OCI-LY7 (cell line): ENCODE measurements at regions not wholly inside any gene's neighbourhood (a gene's known extent, or its start where the extent isn't known, plus 50 kb on each side); places are given as distances from the start of the nearest gene placed in this dataset.

ENCODE experiments used
- BruUV-seq: library from RNA; stranded (reverse); fragments of 400-500 nt; replicated peaks from 2 replicates; lab custom pipeline; 2021; lab: Mats Ljungman, UMichigan
- CTCF ChIA-PET: fragments of 300-600 bp; sonication (Branson Sonifier 250); formaldehyde crosslinking; loops from one replicate; lab custom pipeline; 2022; ENCODE audit warnings: antibody characterized with exemption; ENCODE audit not compliant: unreplicated experiment; lab: Charles Lee
- POLR2A ChIA-PET: fragments of 300-600 bp; sonication (Branson Sonifier 250); formaldehyde crosslinking; loops from one replicate; lab custom pipeline; 2022; ENCODE audit warnings: antibody characterized with exemption; lab: Charles Lee
- DNase-seq: peaks from one replicate; pipeline ENCODE4 v3.0.0-alpha.2; 2015; ENCODE audit warnings: low spot score
- H2AFZ ChIP-seq: fragments of 200-600 bp; sonication (generic), shearing (Covaris generic); 2 replicates; pipeline ENCODE4 v1.6.1; 2014; ENCODE audit warnings: mild to moderate bottlenecking, antibody characterized with exemption, low read length, moderate library complexity
- H3K27ac ChIP-seq: fragments of 200-600 bp; sonication (generic); 2 replicates; pipeline ENCODE4 v1.5.1; 2014; ENCODE audit warnings: mixed run types, low read depth, mild to moderate bottlenecking, moderate library complexity, low read length, inconsistent platforms; ENCODE audit not compliant: poor library complexity, severe bottlenecking
- H3K36me3 ChIP-seq: fragments of 200-600 bp; sonication (generic); 2 replicates; pipeline ENCODE4 v1.6.1; 2014; ENCODE audit warnings: mild to moderate bottlenecking, antibody characterized with exemption, low read length, moderate library complexity, mixed read lengths; ENCODE audit not compliant: insufficient read depth
- H3K4me1 ChIP-seq: fragments of 200-600 bp; sonication (generic); 2 replicates; pipeline ENCODE4 v1.5.1; 2014; ENCODE audit warnings: mild to moderate bottlenecking, low read length; ENCODE audit not compliant: insufficient read depth, poor library complexity, severe bottlenecking
- H3K4me2 ChIP-seq: fragments of 200-600 bp; sonication (generic); 2 replicates; pipeline ENCODE4 v1.6.1; 2014; ENCODE audit warnings: mild to moderate bottlenecking, low read length
- H3K4me3 ChIP-seq: fragments of 200-600 bp; sonication (generic); 2 replicates; pipeline ENCODE4 v1.5.1; 2014; ENCODE audit warnings: mild to moderate bottlenecking, low read depth, low read length; ENCODE audit not compliant: poor library complexity, severe bottlenecking
- H3K79me2 ChIP-seq: fragments of 200-600 bp; sonication (generic); 2 replicates; pipeline ENCODE4 v1.6.1; 2016; ENCODE audit warnings: low read depth, mild to moderate bottlenecking, low read length, moderate library complexity, mixed read lengths; ENCODE audit not compliant: insufficient read depth
- H3K9me2 ChIP-seq: fragments of 200-600 bp; sonication (generic); 2 replicates; pipeline ENCODE4 v1.6.1; 2016; ENCODE audit warnings: mild to moderate bottlenecking, low read length, mixed read lengths; ENCODE audit not compliant: insufficient read depth
- H3K9me3 ChIP-seq: fragments of 200-600 bp; sonication (generic); 2 replicates; pipeline ENCODE4 v1.6.1; 2014; ENCODE audit warnings: mild to moderate bottlenecking, mixed run types, low read length, mixed read lengths
- H4K20me1 ChIP-seq: fragments of 200-600 bp; sonication (generic); 2 replicates; pipeline ENCODE4 v1.6.1; 2014; ENCODE audit warnings: mild to moderate bottlenecking, antibody characterized with exemption, low read length, moderate library complexity, mixed read lengths; ENCODE audit not compliant: insufficient read depth
- EZH2phosphoT487 ChIP-seq: fragments of 200-600 bp; sonication (generic); IDR thresholded peaks from 2 replicates; pipeline ENCODE4 v1.6.1; 2018; ENCODE audit warnings: low read depth, borderline replicate concordance, mild to moderate bottlenecking, mixed run types, antibody characterized with exemption, low read length, moderate library complexity, mixed read lengths
- intact Hi-C: fragments of 100-400 bp; cut with micrococcal nuclease; formaldehyde crosslinking; loops from one replicate; pipeline ENCODE4 v1.10.0; 2022; ENCODE audit not compliant: unreplicated experiment
- TF ChIP-seq, protein P1 (sequence below): fragments of 200-600 bp; sonication (generic); conservative IDR thresholded peaks from 2 replicates; pipeline ENCODE4 v1.5.1; 2014; ENCODE audit warnings: mild to moderate bottlenecking, antibody characterized with exemption, low read length, moderate library complexity, mixed read lengths

- Histone ChIP-seq H4K20me1 (no peaks in the 10 kb centered on the region), H3K4me1 (no peaks in the 10 kb centered on the region), H3K9me3 (no peaks in the 10 kb centered on the region), H3K4me3 (no peak overlapping the region), H3K27ac (no peak overlapping the region), H3K4me2 (no peak overlapping the region), H3K36me3 (no peaks in the 10 kb centered on the region), H2AFZ (no peak overlapping the region), H3K79me2 (no peaks in the 10 kb centered on the region), H3K9me2 (no peaks in the 10 kb centered on the region)
- ChIA-PET POLR2A (no interaction called here), CTCF (no interaction called here)
- BruUV-seq: no TSS peak
- intact Hi-C loops: no loop called here
- TF ChIP-seq, protein P1, sequence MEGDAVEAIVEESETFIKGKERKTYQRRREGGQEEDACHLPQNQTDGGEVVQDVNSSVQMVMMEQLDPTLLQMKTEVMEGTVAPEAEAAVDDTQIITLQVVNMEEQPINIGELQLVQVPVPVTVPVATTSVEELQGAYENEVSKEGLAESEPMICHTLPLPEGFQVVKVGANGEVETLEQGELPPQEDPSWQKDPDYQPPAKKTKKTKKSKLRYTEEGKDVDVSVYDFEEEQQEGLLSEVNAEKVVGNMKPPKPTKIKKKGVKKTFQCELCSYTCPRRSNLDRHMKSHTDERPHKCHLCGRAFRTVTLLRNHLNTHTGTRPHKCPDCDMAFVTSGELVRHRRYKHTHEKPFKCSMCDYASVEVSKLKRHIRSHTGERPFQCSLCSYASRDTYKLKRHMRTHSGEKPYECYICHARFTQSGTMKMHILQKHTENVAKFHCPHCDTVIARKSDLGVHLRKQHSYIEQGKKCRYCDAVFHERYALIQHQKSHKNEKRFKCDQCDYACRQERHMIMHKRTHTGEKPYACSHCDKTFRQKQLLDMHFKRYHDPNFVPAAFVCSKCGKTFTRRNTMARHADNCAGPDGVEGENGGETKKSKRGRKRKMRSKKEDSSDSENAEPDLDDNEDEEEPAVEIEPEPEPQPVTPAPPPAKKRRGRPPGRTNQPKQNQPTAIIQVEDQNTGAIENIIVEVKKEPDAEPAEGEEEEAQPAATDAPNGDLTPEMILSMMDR: no peak
- TF ChIP-seq EZH2phosphoT487: no peak
- no peak for DNase-seq
Measured at GRCh38 chrX:39618178-39618577, 479.6 kb downstream of the BCOR start.

GRCh38 chrX:39619182-39620009 is 478.4 kb downstream of the BCOR start:
- no peaks in the 10 kb centered on the region for H3K9me3 ChIP-seq
- intact Hi-C loops: no loop called here
- no peak for DNase-seq
- no peak overlapping the region for H3K4me3 ChIP-seq
- H3K36me3 ChIP-seq: no peaks in the 10 kb centered on the region
- no peak overlapping the region for H3K27ac ChIP-seq
- no peak overlapping the region for H2AFZ ChIP-seq
- H3K4me1 ChIP-seq: no peaks in the 10 kb centered on the region
- CTCF ChIA-PET: no interaction called here
- TF ChIP-seq, protein P1: no peak
- no peak for TF ChIP-seq EZH2phosphoT487
- H3K79me2 ChIP-seq: no peaks in the 10 kb centered on the region
- no peak overlapping the region for H3K4me2 ChIP-seq
- no TSS peak for BruUV-seq
- POLR2A ChIA-PET: interaction anchor here (0.6 kb wide), 1 partner anchor 507 kb away, joined by 3 read pairs; no protein-coding TSS in a partner anchor
- H3K9me2 ChIP-seq: no peaks in the 10 kb centered on the region
- H4K20me1 ChIP-seq: no peaks in the 10 kb centered on the region

DNA sequence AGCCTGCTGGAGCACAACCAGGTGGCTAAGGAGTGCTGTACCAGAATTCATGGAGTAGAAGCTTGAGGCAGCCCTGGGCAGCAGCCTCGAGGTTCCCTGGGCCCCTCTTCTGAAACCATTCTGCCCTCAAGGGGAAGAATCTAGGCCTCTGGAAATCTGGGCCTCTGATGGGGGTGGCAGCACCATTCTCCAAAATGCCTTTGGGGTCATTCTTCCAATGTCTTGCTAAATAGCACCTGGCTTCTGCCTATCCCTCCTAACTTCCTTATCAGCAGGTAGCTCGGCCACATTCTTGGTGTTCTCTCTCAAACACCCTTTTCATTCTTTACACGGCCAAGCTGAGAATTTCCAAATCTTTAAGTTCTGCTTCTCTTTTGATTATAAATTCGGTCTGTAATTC is 473.6 kb downstream of the BCOR start:
- H2AFZ ChIP-seq: no peak overlapping the region
- TF ChIP-seq EZH2phosphoT487: no peak
- TF ChIP-seq, protein P1: no peak
- H3K4me1 ChIP-seq: no peaks in the 10 kb centered on the region
- H3K9me3 ChIP-seq: no peaks in the 10 kb centered on the region
- H3K27ac ChIP-seq: no peak overlapping the region
- no peaks in the 10 kb centered on the region for H4K20me1 ChIP-seq
- BruUV-seq: no TSS peak
- H3K4me2 ChIP-seq: no peak overlapping the region
- POLR2A ChIA-PET: no interaction called here
- no peaks in the 10 kb centered on the region for H3K36me3 ChIP-seq
- H3K4me3 ChIP-seq: no peak overlapping the region
- H3K79me2 ChIP-seq: no peaks in the 10 kb centered on the region
- CTCF ChIA-PET: no interaction called here
- H3K9me2 ChIP-seq: no peaks in the 10 kb centered on the region
- intact Hi-C loops: no loop called here
- no peak for DNase-seq
